A549 (cell line): ENCODE measurements at regions not wholly inside any gene's neighbourhood (a gene's known extent, or its start where the extent isn't known, plus 50 kb on each side); places are given as distances from the start of the nearest gene placed in this dataset.
A peak's percentile ranks its signal among the peaks of the same experiment; 100 is the strongest.

Source experiments
- ATAC-seq, 2 experiments: fragments of 200-7000 bp in 1 of 2; fragments of >200 bp in 1 of 2; cut with Nextera tagmentation in 1 of 2; cut with Tn5 transposase in 1 of 2; 3 replicates each; pipeline versions ENCODE4 v1.8.0 to v1.9.1; 2018 to 2020; ENCODE audit warnings: mild to moderate bottlenecking in 1 of 2, moderate library complexity in 1 of 2
- CTCF ChIA-PET: fragments of 300-600 bp; sonication (Branson Sonifier 250); formaldehyde crosslinking; extraction: SDS; loops from one replicate; lab custom pipeline; 2021; ENCODE audit warnings: antibody characterized with exemption, inconsistent platforms; lab: Yijun Ruan, JAX
- POLR2A ChIA-PET: fragments of 350-600 bp; formaldehyde crosslinking; extraction: SDS; loops from one replicate; lab custom pipeline; 2021; ENCODE audit warnings: antibody characterized with exemption, inconsistent platforms; lab: Yijun Ruan, JAX
- DNase-seq, 2 experiments: peaks; one replicate each; pipeline versions ENCODE4 v3.0.0 to v3.0.0-alpha.2; 2011 to 2016; ENCODE audit warnings: low read depth in 1 of 2, low spot score in 1 of 2
- FAIRE-seq: peaks from 2 replicates; lab custom pipeline; 2011; peaks lifted over from hg19 to GRCh38; lab: Jason Lieb, UNC
- H3K27ac ChIP-seq, 2 experiments: fragments of >200 bp; sonication (Bioruptor Twin); formaldehyde crosslinking; 3 replicates each; pipeline ENCODE4 v1.5.1; 2016 to 2017
- H3K4me1 ChIP-seq: fragments of >200 bp; sonication (Bioruptor Twin); formaldehyde crosslinking; 3 replicates; pipeline ENCODE4 v1.6.1; 2016
- H3K4me2 ChIP-seq: fragments of >200 bp; sonication (Bioruptor Twin); formaldehyde crosslinking; 3 replicates; pipeline ENCODE4 v1.6.1; 2016
- H3K4me3 ChIP-seq: fragments of >200 bp; sonication (Bioruptor Twin); formaldehyde crosslinking; 3 replicates; pipeline ENCODE4 v1.5.1; 2016
- H3K9me3 ChIP-seq: fragments of >200 bp; sonication (Bioruptor Twin); formaldehyde crosslinking; 3 replicates; pipeline ENCODE4 v1.6.1; 2016
- CHD2 ChIP-seq: fragments of 150-350 bp; IDR thresholded peaks from 2 replicates; pipeline ENCODE4 v1.6.1; 2014; ENCODE audit warnings: low read length; ENCODE audit not compliant: partially characterized antibody
- CHD4 ChIP-seq: fragments of 200-600 bp; sonication (generic); IDR thresholded peaks from 2 replicates; pipeline ENCODE4 v1.6.1; 2016; ENCODE audit warnings: antibody characterized with exemption, mild to moderate bottlenecking, borderline replicate concordance
- EHMT2 ChIP-seq: fragments of 200-600 bp; sonication (generic); IDR thresholded peaks from 2 replicates; pipeline ENCODE4 v1.6.1; 2016; ENCODE audit warnings: antibody characterized with exemption, low read depth, mild to moderate bottlenecking, moderate library complexity
- EP300 ChIP-seq, 2 experiments: fragments of >200 bp; sonication (Bioruptor Twin); formaldehyde crosslinking; IDR thresholded peaks; 2 replicates in 1 of 2; 3 replicates in 1 of 2; pipeline ENCODE4 v1.6.1; 2016 to 2017
- FOSL2 ChIP-seq, 2 experiments: fragments of 450-650 bp in 1 of 2; fragments of >200 bp in 1 of 2; sonication (Bioruptor Twin) in 1 of 2; formaldehyde crosslinking; IDR thresholded peaks; 2 replicates each; pipeline versions ENCODE4 v1.5.0 to v1.6.1; 2016 to 2020; ENCODE audit warnings: mild to moderate bottlenecking in 1 of 2, moderate library complexity in 1 of 2
- HEYL ChIP-seq: fragments of 250-450 bp; sonication (Bioruptor Pico); IDR thresholded peaks from 2 replicates; pipeline ENCODE4 v1.8.0; 2021; ENCODE audit warnings: mild to moderate bottlenecking, moderate library complexity
- HOXA7 ChIP-seq: fragments of 250-450 bp; sonication (Bioruptor Pico); IDR thresholded peaks from 2 replicates; pipeline ENCODE4 v1.5.0; 2020; ENCODE audit warnings: mild to moderate bottlenecking, moderate library complexity
- HOXB13 ChIP-seq: fragments of 250-450 bp; sonication (Bioruptor Pico); IDR thresholded peaks from 2 replicates; pipeline ENCODE4 v1.5.0; 2020; ENCODE audit warnings: low read depth, mild to moderate bottlenecking, moderate library complexity
- JUNB ChIP-seq: fragments of >200 bp; sonication (Bioruptor Twin); formaldehyde crosslinking; IDR thresholded peaks from 2 replicates; pipeline ENCODE4 v1.6.1; 2016
- MAFK ChIP-seq: fragments of 450-650 bp; IDR thresholded peaks from 2 replicates; pipeline ENCODE4 v1.6.1; 2014; ENCODE audit not compliant: partially characterized antibody
- MYC ChIP-seq: IDR thresholded peaks from 2 replicates; pipeline ENCODE4 v1.6.1; 2012; ENCODE audit warnings: mild to moderate bottlenecking, inconsistent platforms, low read length, improper control_type of control experiment, borderline replicate concordance
- NFE2L2 ChIP-seq: fragments of 150-350 bp; conservative IDR thresholded peaks from 2 replicates; pipeline ENCODE4 v1.6.1; 2014; ENCODE audit warnings: low read length
- NPAS2 ChIP-seq: fragments of 250-450 bp; sonication (Bioruptor Pico); IDR thresholded peaks from 2 replicates; pipeline ENCODE4 v1.8.0; 2022; ENCODE audit warnings: mild to moderate bottlenecking, moderate library complexity, borderline replicate concordance
- POLR2A ChIP-seq: IDR thresholded peaks from 2 replicates; pipeline ENCODE4 v1.6.1; 2012; ENCODE audit warnings: mild to moderate bottlenecking, low read length
- RAD21 ChIP-seq, 2 experiments: fragments of >200 bp in 1 of 2; sonication (Bioruptor Twin) in 1 of 2; formaldehyde crosslinking in 1 of 2; IDR thresholded peaks in 1 of 2; conservative IDR thresholded peaks in 1 of 2; 2 replicates in 1 of 2; 3 replicates in 1 of 2; pipeline ENCODE4 v1.6.1; 2012 to 2018; ENCODE audit warnings: inconsistent platforms in 1 of 2
- RNF2 ChIP-seq: fragments of 200-600 bp; sonication (generic); IDR thresholded peaks from 2 replicates; pipeline ENCODE4 v1.6.1; 2016; ENCODE audit warnings: low read depth, mild to moderate bottlenecking, antibody characterized with exemption, moderate library complexity, borderline replicate concordance
- SMC3 ChIP-seq: fragments of >200 bp; sonication (Bioruptor Twin); formaldehyde crosslinking; IDR thresholded peaks from 3 replicates; pipeline ENCODE4 v1.6.1; 2018; ENCODE audit warnings: inconsistent platforms
- SREBF2 ChIP-seq: fragments of 450-650 bp; IDR thresholded peaks from 2 replicates; pipeline ENCODE4 v1.6.1; 2014; ENCODE audit warnings: mild to moderate bottlenecking, moderate library complexity
- TFCP2L1 ChIP-seq: fragments of 250-450 bp; sonication (Bioruptor Pico); IDR thresholded peaks from 2 replicates; pipeline ENCODE4 v1.5.0; 2021; ENCODE audit warnings: mild to moderate bottlenecking
- TP53 ChIP-seq: fragments of 250-450 bp; sonication (Bioruptor Pico); IDR thresholded peaks from 2 replicates; pipeline ENCODE4 v1.5.0; 2021; ENCODE audit warnings: mild to moderate bottlenecking, moderate library complexity
- ZFP36 ChIP-seq: fragments of 450-650 bp; IDR thresholded peaks from 2 replicates; pipeline ENCODE4 v1.6.1; 2014; ENCODE audit warnings: borderline replicate concordance; ENCODE audit not compliant: partially characterized antibody
- ZNF302 ChIP-seq: fragments of 250-450 bp; sonication (Bioruptor Pico); IDR thresholded peaks from 2 replicates; pipeline ENCODE4 v1.9.0; 2021; ENCODE audit warnings: inconsistent platforms, mild to moderate bottlenecking, moderate library complexity
- WGBS: methylation state at CpG from one replicate; pipeline ENCODE4 v1.1.6; 2017; ENCODE audit errors: missing lambda C conversion rate; 5-methylcytosine and 5-hydroxymethylcytosine counted together
- TF ChIP-seq, protein P1 (sequence below): fragments of >200 bp; sonication (Bioruptor Twin); formaldehyde crosslinking; IDR thresholded peaks from 3 replicates; pipeline ENCODE4 v1.5.1; 2016
- TF ChIP-seq, protein P2 (sequence below): fragments of 250-450 bp; sonication (Bioruptor Pico); IDR thresholded peaks from 2 replicates; pipeline ENCODE4 v1.5.0; 2020; ENCODE audit warnings: low read depth, mild to moderate bottlenecking, moderate library complexity
- TF ChIP-seq, protein P3 (sequence below): IDR thresholded peaks from 2 replicates; pipeline ENCODE4 v1.6.1; 2012
- TF ChIP-seq, protein P4 (sequence below): IDR thresholded peaks from 2 replicates; pipeline ENCODE4 v1.6.1; 2012; ENCODE audit warnings: low read depth, borderline replicate concordance

DNA sequence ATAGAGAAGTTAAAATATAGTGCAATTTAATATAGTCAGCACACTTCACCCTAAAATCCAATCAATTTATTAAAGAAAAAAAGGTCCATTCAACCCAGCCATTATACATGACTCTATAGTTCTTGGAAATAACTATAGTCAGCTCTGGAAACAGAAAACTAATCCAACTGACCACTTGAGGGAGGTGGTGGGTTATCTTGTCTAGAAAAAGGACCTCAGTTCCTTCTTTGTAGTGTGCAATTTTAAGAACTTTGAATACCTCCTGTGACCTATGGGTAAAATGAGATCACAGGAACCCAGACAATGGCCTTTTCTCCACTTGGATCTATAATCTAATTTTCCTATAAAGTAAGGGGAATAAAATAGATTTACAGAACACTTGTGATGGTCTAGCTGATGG, 163.6 kb upstream of the CENPW start:
- Histone ChIP-seq H3K4me2 (no peak overlapping the region), H3K9me3 (no peaks in the 10 kb centered on the region), H3K4me3 (no peak overlapping the region), H3K27ac (no peak overlapping the region)
- CTCF ChIA-PET: interaction anchor here (0.8 to 1.6 kb wide), 5 partner anchors 9 to 945 kb away, joined by 3 to 4 read pairs (median 3); no protein-coding TSS in a partner anchor
- FAIRE-seq: no peak
- POLR2A ChIA-PET: no interaction called here
- TF ChIP-seq TP53 (CRISPR knock-in tag) (no peak), MAFK (no peak), NPAS2 (no peak), RAD21 (conservative IDR thresholded peaks at IDR 0.05 in 1 of 2, IDR thresholded peaks at IDR 0.05 in 1 of 2) (peak; percentile 52 to 56), MYC (no peak), HOXA7 (CRISPR knock-in tag) (no peak), ZNF302 (CRISPR knock-in tag) (no peak), CHD4 (no peak), RNF2 (no peak), HEYL (no peak), SMC3 (peak; percentile 38; the same call in 1 of the 3 replicates), CHD2 (no peak)
- TF ChIP-seq, protein P1, sequence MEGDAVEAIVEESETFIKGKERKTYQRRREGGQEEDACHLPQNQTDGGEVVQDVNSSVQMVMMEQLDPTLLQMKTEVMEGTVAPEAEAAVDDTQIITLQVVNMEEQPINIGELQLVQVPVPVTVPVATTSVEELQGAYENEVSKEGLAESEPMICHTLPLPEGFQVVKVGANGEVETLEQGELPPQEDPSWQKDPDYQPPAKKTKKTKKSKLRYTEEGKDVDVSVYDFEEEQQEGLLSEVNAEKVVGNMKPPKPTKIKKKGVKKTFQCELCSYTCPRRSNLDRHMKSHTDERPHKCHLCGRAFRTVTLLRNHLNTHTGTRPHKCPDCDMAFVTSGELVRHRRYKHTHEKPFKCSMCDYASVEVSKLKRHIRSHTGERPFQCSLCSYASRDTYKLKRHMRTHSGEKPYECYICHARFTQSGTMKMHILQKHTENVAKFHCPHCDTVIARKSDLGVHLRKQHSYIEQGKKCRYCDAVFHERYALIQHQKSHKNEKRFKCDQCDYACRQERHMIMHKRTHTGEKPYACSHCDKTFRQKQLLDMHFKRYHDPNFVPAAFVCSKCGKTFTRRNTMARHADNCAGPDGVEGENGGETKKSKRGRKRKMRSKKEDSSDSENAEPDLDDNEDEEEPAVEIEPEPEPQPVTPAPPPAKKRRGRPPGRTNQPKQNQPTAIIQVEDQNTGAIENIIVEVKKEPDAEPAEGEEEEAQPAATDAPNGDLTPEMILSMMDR: peak; percentile 44
- TF ChIP-seq, all 56 proteins: peak for 3
- DNase-seq (peak in 1 of 2 experiments; percentile 34), ATAC-seq (peak; percentile 64 to 77; a peak in 5 of 6 replicates)
- H3K4me1 ChIP-seq: peaks cover 5% of the 10 kb centered on the region; the same call in 1 of the 3 replicates

DNA sequence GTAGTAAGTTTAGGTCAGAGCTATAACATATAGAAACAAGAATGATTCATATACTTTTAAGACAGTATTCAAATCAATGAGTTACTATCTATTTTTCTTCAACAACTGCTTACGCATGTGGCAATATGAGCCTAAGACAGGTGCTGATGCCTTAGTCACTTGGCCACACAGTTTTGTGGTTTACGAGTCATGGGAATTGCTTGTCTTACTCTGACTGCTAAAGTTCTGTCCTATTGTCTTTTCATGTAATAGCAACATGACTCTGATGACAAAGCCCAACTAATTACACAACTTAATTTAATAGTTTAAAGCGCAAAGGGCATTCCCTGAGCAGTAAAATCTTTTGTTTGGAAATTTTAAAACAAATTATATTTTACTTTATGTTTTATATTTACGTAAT, 159.3 kb upstream of the CENPW start:
- TF ChIP-seq FOSL2 (IDR thresholded peaks at IDR 0.05): 0 out of 2 replicates have a peak, but pooled peaks have one; percentile 17
- TF ChIP-seq FOSL2 (CRISPR knock-in tag; IDR thresholded peaks at IDR 0.05): peak; percentile 46
- TF ChIP-seq EP300 (IDR thresholded peaks at IDR 0.05): peak; percentile 27 to 50; a peak in 2 of 5 replicates
- no peak for TF ChIP-seq POLR2A
- TF ChIP-seq JUNB: peak; percentile 54; the same call in 1 of the 2 replicates
- no peak for TF ChIP-seq ZNF302 (CRISPR knock-in tag)
- H3K27ac ChIP-seq: no peak overlapping the region
- DNase-seq (peak in 1 of 2 experiments; percentile 63), FAIRE-seq (no peak), ATAC-seq (peak; percentile 39 to 60; a peak in 3 of 6 replicates)
- CTCF ChIA-PET: no interaction called here
- H3K4me3 ChIP-seq: no peak overlapping the region
- POLR2A ChIA-PET: no interaction called here
- peak overlapping the region; percentile 13; the same call in 1 of the 3 replicates for H3K4me2 ChIP-seq
- 47% methylated on average over 4 of the region's 4 CpGs for WGBS
- peaks cover 17% of the 10 kb centered on the region for H3K4me1 ChIP-seq
- H3K9me3 ChIP-seq: no peaks in the 10 kb centered on the region

DNA sequence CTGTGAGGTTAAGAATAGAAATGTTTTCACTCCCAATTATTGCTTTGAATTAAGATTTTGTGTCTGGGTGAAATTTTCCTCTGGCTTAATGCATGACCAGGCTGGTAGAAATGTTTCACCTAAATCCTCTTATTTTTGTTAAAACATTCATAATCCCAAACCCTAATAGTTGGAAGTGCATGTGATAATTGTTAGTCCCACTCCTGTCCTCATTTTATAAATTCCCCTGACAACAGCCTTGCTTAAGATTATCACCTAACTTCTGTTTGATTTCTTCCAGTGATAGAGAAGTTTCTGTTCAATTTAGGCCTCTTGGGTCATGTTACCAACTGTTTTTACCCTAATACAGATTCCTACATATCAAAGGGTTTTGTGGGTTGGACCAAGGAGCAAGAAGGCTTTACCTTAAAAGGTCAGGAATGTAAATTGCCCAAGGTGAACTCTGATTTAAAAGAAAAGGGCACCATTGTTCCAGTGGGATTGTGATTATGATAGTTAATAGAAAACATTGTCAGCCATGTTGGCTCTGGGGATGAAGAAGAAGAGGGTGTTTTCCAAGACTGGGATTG, 158.7 kb upstream of the CENPW start:
- peak overlapping the region in 1 of 2 experiments; percentile 22; a peak in 1 of 6 replicates for H3K27ac ChIP-seq
- no peak overlapping the region for H3K4me3 ChIP-seq
- ChIA-PET CTCF (no interaction called here), POLR2A (no interaction called here)
- H3K9me3 ChIP-seq: no peaks in the 10 kb centered on the region
- TF ChIP-seq NFE2L2: no peak
- TF ChIP-seq JUNB: no peak
- no peak for TF ChIP-seq ZFP36
- TF ChIP-seq EHMT2: no peak
- TF ChIP-seq, protein P2, sequence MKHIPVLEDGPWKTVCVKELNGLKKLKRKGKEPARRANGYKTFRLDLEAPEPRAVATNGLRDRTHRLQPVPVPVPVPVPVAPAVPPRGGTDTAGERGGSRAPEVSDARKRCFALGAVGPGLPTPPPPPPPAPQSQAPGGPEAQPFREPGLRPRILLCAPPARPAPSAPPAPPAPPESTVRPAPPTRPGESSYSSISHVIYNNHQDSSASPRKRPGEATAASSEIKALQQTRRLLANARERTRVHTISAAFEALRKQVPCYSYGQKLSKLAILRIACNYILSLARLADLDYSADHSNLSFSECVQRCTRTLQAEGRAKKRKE: no peak
- TF ChIP-seq HOXB13: no peak
- TF ChIP-seq EP300 (IDR thresholded peaks at IDR 0.05): no peak
- TF ChIP-seq, protein P3, sequence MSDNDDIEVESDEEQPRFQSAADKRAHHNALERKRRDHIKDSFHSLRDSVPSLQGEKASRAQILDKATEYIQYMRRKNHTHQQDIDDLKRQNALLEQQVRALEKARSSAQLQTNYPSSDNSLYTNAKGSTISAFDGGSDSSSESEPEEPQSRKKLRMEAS: no peak
- TF ChIP-seq NPAS2: no peak
- no peak for TF ChIP-seq SMC3
- TF ChIP-seq, protein P4, sequence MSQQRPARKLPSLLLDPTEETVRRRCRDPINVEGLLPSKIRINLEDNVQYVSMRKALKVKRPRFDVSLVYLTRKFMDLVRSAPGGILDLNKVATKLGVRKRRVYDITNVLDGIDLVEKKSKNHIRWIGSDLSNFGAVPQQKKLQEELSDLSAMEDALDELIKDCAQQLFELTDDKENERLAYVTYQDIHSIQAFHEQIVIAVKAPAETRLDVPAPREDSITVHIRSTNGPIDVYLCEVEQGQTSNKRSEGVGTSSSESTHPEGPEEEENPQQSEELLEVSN: no peak
- TF ChIP-seq CHD4: no peak
- TF ChIP-seq, protein P1: no peak
- TF ChIP-seq CHD2: no peak
- no peak for TF ChIP-seq FOSL2 (IDR thresholded peaks at IDR 0.05)
- TF ChIP-seq FOSL2 (CRISPR knock-in tag; IDR thresholded peaks at IDR 0.05): no peak
- TF ChIP-seq TFCP2L1 (CRISPR knock-in tag): no peak
- TF ChIP-seq SREBF2: no peak
- no peak for DNase-seq
- no peak for ATAC-seq
- FAIRE-seq: no peak
- peaks cover 17% of the 10 kb centered on the region for H3K4me1 ChIP-seq
- peak overlapping the region; percentile 13; the same call in 1 of the 3 replicates for H3K4me2 ChIP-seq
